ENCODE measurements at regions not wholly inside any gene's neighbourhood (a gene's known extent, or its start where the extent isn't known, plus 50 kb on each side); places are given as distances from the start of the nearest gene placed in this dataset.

- no peak for DNase-seq (ENCODE audit: low read depth)
These were observed 281.1 kb upstream of the SP4 start for GRCh38 chr7:21146642-21147423.

DNA sequence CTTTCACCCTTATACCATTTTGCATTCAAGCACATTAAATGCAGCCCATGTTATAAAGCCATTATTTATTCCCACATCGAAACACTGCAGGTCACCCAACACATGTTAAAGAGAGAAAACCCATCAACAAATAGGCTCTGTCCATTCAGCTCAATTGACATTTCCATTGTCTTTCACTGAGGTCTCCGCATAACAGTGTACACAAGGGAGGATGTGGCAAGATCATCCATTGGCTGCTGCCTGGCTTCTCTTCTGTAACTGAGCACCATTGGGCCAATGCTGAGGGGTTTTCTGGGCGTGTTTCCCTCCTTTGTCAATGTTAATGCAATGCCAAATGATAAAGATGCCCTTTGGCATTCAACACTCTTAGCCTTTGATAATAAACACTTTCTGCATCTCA lies 278.1 kb upstream of the SP4 start:
- no peak for DNase-seq (ENCODE audit: low read depth)

GRCh38 chr7:21154614-21155013 lies 273.3 kb upstream of the SP4 start:
- DNase-seq (ENCODE audit: low read depth): no peak

GRCh38 chr7:21159506-21159905 lies 268.4 kb upstream of the SP4 start:
- no peak for DNase-seq (ENCODE audit: low read depth)

DNA sequence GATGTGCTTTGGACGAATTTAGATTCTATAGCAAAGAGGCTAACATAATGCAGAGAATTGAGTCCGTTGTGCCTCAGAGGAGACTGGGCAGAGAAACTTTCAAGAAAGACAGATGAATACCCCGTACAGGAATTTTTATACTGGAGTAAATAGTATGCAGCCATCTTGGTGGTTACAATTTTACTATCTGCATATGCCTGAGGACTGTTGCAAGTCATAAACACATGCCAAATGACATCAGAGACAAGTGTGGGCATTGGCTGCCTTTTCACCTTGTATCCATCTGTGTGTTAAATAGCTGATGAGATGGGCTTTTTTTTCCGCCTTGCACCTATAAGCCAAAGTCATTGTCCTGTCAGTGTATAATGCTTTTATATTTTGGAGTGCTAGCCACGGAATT lies 267.5 kb upstream of the SP4 start:
- DNase-seq (ENCODE audit: low read depth): no peak

DNA sequence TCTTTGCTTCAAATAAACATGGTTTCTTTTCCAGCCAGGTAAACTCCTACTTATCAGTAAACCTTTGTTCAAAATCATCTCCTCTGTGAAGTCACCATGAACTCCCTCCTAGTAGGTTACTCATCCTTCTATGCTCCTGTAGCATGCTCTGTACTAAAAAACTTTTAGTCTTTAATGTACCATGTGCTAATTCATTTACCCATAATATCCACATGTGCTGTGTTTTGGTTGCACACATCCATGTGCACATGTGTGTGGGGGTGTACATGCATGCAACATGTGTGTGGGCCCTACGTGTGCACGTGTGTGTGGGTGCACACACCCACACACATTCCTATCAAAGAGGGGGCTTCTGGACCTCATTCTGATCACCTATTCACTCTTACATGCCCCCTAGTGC lies 259.9 kb upstream of the SP4 start:
- DNase-seq (ENCODE audit: low read depth): no peak

DNA sequence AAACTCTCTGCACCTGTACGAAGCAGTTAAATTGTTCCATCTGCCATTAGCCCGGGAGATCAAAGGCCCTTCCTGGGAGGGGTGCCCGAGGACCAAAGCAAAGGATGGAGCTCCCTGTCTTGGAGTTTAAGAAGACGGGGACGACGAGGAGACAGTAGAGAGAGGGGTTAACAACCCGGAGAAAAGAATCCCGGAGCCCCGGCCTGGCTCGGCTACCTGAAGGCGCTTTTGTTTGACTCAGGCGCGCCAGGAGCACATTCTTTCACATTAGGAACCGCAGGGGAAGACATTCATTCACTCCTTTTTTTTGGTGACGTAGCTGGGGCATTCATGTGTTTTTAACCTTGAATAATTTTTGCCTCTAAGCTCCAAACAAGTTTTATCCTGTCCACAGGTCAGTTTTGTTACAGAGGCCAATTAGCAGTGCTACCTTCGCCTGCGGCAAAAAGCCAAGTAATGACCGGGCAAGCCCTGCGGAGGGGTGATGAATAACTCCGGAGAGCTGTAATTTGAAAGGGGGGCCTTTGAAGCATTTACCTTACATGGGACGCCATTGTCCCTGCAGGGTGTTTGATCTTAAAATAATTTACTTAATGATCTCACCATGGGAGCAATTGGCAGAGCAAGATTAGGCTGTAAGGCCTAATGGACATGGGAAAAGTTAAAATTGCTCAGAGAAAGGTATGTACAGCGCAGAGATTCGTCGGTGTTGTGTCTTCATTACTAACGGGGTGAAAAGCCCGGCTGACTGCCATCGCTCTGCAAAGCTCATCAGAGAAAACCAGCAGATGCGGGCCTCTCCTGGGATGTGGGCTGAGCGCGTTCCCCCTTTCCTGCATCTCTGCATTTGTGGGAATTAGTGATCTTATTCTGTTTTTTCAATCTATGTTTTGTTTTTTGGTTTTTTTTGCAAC lies 258.0 kb upstream of the SP4 start:
- no peak for DNase-seq (ENCODE audit: low read depth)

DNA sequence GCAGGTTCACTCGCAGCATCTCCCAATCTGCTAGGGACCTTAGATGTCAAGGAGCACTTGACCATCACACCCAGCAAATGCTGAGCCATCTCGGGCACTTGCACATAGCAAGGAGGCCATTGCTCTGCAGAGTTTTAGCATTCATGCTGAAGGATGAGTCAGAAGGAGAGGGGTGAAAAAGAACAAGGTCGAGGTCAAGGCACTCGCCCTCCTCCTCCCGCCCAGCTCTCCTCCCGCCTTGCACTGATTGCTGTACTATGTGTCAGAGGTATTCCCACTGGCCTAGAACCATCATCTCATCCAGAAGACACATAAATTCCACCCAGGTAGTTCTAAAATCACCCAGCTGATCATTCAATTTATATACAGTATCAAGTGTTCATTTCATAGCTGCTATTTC lies 255.1 kb upstream of the SP4 start:
- DNase-seq (ENCODE audit: low read depth): no peak

- DNase-seq (ENCODE audit: low read depth): no peak
These were observed 254.4 kb upstream of the SP4 start for GRCh38 chr7:21173436-21173835.

DNA sequence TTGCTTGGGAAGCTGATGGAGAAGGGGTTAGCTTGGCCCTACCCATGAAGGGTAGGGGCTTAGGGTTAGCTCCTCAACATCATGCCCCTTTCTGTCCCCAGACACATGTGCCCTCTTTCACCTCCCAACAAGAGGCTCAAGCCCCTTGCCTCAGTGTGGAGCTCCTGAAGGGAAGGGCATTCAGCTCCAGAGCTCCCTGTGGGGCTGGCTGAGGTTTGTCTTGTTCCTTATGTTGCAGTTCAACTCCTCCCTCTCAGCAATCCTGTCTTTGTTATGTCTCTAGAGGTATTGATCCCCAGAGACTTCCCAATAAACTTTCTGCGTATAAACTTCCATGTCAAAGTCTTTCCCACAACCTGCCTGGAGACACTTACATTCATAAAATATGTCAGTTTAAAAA lies 252.2 kb upstream of the SP4 start:
- DNase-seq (ENCODE audit: low read depth): no peak

DNA sequence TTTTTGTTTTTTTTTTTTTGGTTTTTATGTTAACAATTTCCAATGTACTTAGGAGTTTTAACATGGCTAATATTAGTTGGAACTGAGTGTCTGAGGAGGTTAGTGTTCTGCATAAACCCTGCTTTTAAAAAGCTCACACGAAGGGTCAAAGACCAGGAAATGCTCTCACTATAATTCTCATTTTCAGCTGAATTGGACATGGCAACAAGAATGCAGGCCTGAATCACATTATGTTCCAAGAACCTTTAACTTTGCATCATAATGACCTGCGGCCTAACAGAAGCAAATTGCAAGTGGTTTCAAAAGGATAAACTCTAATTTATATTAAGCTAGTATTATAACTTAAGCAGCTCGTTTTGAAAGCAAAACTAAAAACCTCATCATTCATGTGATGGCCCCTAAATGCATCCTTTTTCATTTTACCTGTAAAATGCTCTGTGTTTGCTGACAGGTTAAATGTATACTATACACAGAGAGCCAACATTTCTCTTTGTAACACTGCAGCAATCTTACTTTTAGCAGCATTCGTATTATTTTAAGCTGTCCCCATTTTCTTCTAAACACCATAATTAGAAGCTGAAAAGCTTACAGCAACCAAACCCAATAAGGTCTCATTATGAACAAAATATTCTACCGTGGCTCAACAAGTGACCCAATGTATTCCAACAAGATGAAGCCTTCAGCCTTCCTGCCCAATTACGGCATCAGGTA lies 242.8 kb upstream of the SP4 start:
- DNase-seq (ENCODE audit: low read depth): no peak

DNA sequence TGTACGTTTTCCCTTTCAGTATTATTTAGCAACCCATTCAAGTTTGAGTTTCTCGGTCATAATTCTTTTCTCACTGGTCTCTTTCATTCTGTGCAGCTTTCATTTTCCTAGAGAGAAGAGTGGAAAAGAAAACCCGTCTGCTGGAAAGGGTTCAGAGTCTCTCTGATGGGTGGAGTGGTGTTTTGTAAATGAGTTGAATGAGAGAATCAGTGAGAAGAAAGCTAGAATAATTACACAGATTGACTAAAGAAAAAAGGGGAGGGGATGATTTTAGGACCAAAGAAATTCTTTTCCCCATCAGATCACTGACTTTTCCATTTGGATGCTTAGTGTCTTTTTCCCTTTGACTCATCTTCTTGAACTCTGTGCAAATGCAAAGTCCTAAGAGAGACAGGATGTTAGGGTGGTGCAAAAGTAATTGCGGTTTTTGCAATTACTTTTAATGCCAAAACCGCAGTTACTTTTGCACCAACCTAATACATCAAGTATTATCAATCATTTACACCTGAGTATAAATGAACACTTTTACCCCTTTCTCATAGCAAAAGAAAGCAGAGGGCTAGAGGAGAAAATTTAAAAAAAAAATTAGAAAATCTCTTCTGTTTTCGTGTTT lies 242.1 kb upstream of the SP4 start:
- DNase-seq (ENCODE audit: low read depth): no peak

- DNase-seq (ENCODE audit: low read depth): no peak
These were observed 236.4 kb upstream of the SP4 start for GRCh38 chr7:21191321-21192073.

- DNase-seq (ENCODE audit: low read depth): no peak
These were observed 235.2 kb upstream of the SP4 start for GRCh38 chr7:21192657-21193056.

GRCh38 chr7:21193895-21194294 lies 234.0 kb upstream of the SP4 start:
- DNase-seq (ENCODE audit: low read depth): no peak

GRCh38 chr7:21194936-21195335 lies 232.9 kb upstream of the SP4 start:
- DNase-seq (ENCODE audit: low read depth): no peak

GRCh38 chr7:21198921-21199320 lies 229.0 kb upstream of the SP4 start:
- DNase-seq (ENCODE audit: low read depth): no peak

GRCh38 chr7:21200503-21200902 lies 227.4 kb upstream of the SP4 start:
- DNase-seq (ENCODE audit: low read depth): no peak

GRCh38 chr7:21214657-21215056 lies 213.2 kb upstream of the SP4 start:
- DNase-seq (ENCODE audit: low read depth): no peak

DNA sequence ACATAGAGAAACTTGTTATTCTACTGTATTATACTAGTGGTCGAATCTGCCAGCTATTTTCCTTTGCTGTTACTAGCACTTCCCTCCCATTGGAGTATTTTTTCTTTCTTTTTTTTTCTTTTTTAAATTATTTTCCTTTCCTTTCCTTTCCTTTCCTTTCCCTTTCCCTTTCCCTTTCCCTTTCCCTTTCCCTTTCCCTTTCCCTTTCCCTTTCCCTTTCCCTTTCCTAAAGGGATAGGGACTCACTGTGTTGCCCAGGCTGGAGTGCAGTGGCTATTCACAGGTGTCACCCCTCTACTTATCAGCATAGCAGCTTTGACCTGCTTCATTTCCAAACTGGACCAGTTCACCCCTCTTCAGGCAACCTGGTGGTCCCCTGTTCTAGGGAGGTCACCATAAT lies 212.6 kb upstream of the SP4 start:
- no peak for DNase-seq (ENCODE audit: low read depth)

DNA sequence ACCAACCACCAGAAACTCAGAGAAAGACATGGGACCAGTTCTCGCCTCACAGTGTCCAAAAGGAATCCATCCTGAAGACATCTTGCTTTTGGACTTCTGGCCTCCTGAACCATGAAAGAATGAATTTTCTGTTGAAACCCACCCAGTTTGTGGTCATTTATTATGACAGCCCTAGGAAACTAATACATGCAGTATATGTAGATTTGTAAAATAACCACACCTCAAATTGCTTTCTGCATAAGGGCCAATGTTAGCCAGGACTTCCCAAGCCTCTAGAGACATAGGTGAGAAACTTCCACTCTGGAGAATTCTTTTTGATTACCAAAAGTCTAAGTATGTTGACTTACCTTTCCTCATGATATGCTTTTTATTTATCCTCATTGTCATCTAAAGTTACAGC lies 210.5 kb upstream of the SP4 start:
- no peak for DNase-seq (ENCODE audit: low read depth)

DNA sequence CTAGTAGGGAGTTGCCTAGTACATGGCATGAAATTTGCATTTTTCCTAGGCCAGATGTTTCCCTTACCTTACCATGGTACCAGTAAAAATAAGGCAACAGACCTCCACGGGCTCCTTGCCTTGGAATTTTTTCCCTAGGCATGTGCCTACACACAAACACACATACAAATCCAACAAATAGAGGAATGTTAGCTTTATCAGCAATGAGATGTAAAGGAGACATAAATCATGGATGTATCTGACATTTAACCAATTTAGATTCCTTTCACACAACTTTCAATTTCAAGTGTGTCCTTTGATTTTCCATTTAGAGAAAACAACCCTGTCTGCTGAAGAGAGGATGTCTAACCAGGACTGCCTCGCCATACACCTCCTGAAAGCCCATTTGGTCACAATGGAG lies 209.7 kb upstream of the SP4 start:
- DNase-seq (ENCODE audit: low read depth): no peak
